ENCODE measurements at regions not wholly inside any gene's neighbourhood (a gene's known extent, or its start where the extent isn't known, plus 50 kb on each side); places are given as distances from the start of the nearest gene placed in this dataset.

GRCh38 chr1:50278961-50279360 is 144.3 kb downstream of the DMRTA2 start:
- ATAC-seq: peak; percentile 72

GRCh38 chr1:50278410-50278809 is 144.8 kb downstream of the DMRTA2 start:
- H3K4me1 ChIP-seq (ENCODE audit: insufficient read depth): peaks cover 33% of the 10 kb centered on the region
- H3K27ac ChIP-seq (ENCODE audit: low read depth): no peak overlapping the region
- H3K36me3 ChIP-seq (ENCODE audit: insufficient read depth): no peaks in the 10 kb centered on the region
- H3F3A ChIP-seq (replicated peaks; ENCODE audit: low read depth): no peaks in the 10 kb centered on the region
- Mint-ChIP-seq H3K4me1 (peaks cover 40% of the 10 kb centered on the region), H3K36me3 (ENCODE audit: low read depth) (no peaks in the 10 kb centered on the region), H3K4me3 (no peak overlapping the region), H3K27ac (no peak overlapping the region), H3K9me3 (no peaks in the 10 kb centered on the region), H3K27me3 (ENCODE audit: insufficient read depth, low read depth, poor library complexity) (peaks cover 12% of the 10 kb centered on the region)
- H4K20me1 ChIP-seq (replicated peaks; ENCODE audit: insufficient read depth): no peaks in the 10 kb centered on the region
- no peak for ATAC-seq
- no peaks in the 10 kb centered on the region for H3K79me2 ChIP-seq (replicated peaks; ENCODE audit: insufficient read depth)
- no peak for DNase-seq (ENCODE audit: low spot score)
- no peak overlapping the region for H2AFZ ChIP-seq
- no peak overlapping the region for H3K4me2 ChIP-seq
- no peaks in the 10 kb centered on the region for H3K27me3 ChIP-seq (ENCODE audit: insufficient read depth)
- H3K4me3 ChIP-seq: no peak overlapping the region
- H3K9me2 ChIP-seq (ENCODE audit: insufficient read depth): no peaks in the 10 kb centered on the region
- TF ChIP-seq CTCF (conservative IDR thresholded peaks at IDR 0.05; ENCODE audit: low read depth in 2 of 2) (no peak), EZH2phosphoT487 (IDR thresholded peaks at IDR 0.05; ENCODE audit: unreplicated experiment) (no peak), ZNF114 (CRISPR knock-in tag; IDR thresholded peaks at IDR 0.05) (no peak), ZNF331 (CRISPR knock-in tag; IDR thresholded peaks at IDR 0.05; ENCODE audit: low read depth) (no peak), REST (IDR thresholded peaks at IDR 0.05; ENCODE audit: unreplicated experiment) (no peak), ETS1 (IDR thresholded peaks at IDR 0.05) (no peak), NANOG (IDR thresholded peaks at IDR 0.05; ENCODE audit: borderline replicate concordance) (no peak), EZH2 (IDR thresholded peaks at IDR 0.05; ENCODE audit: low read depth, unreplicated experiment) (no peak)

More at GRCh38 chr1:50278961-50279360, 144.3 kb downstream of the DMRTA2 start:
- Mint-ChIP-seq H3K4me3 (no peak overlapping the region), H3K27me3 (ENCODE audit: insufficient read depth, low read depth, poor library complexity) (peaks cover 11% of the 10 kb centered on the region), H3K36me3 (ENCODE audit: low read depth) (no peaks in the 10 kb centered on the region), H3K4me1 (peaks cover 40% of the 10 kb centered on the region), H3K27ac (no peak overlapping the region), H3K9me3 (no peaks in the 10 kb centered on the region)
- no peak for TF ChIP-seq CTCF (conservative IDR thresholded peaks at IDR 0.05; ENCODE audit: low read depth in 2 of 2)
- TF ChIP-seq ZNF114 (CRISPR knock-in tag; IDR thresholded peaks at IDR 0.05): no peak
- no peak for TF ChIP-seq EZH2phosphoT487 (IDR thresholded peaks at IDR 0.05; ENCODE audit: unreplicated experiment)
- no peak for TF ChIP-seq ZNF331 (CRISPR knock-in tag; IDR thresholded peaks at IDR 0.05; ENCODE audit: low read depth)
- no peak for TF ChIP-seq ETS1 (IDR thresholded peaks at IDR 0.05)
- TF ChIP-seq EZH2 (IDR thresholded peaks at IDR 0.05; ENCODE audit: low read depth, unreplicated experiment): no peak
- no peak for TF ChIP-seq CREB1 (CRISPR knock-in tag; IDR thresholded peaks at IDR 0.05; ENCODE audit: low read depth)
- no peak for TF ChIP-seq STAT1 (IDR thresholded peaks at IDR 0.05; ENCODE audit: unreplicated experiment)
- no peaks in the 10 kb centered on the region for H3F3A ChIP-seq (replicated peaks; ENCODE audit: low read depth)
- H3K79me2 ChIP-seq (replicated peaks; ENCODE audit: insufficient read depth): no peaks in the 10 kb centered on the region
- H3K4me2 ChIP-seq: no peak overlapping the region
- no peaks in the 10 kb centered on the region for H3K36me3 ChIP-seq (ENCODE audit: insufficient read depth)
- no peak overlapping the region for H3K27ac ChIP-seq (ENCODE audit: low read depth)
- H3K27me3 ChIP-seq (ENCODE audit: insufficient read depth): no peaks in the 10 kb centered on the region
- no peak overlapping the region for H2AFZ ChIP-seq
- DNase-seq (ENCODE audit: low spot score): peak; percentile 27
- no peaks in the 10 kb centered on the region for H4K20me1 ChIP-seq (replicated peaks; ENCODE audit: insufficient read depth)
- H3K4me1 ChIP-seq (ENCODE audit: insufficient read depth): peaks cover 33% of the 10 kb centered on the region
- H3K9me2 ChIP-seq (ENCODE audit: insufficient read depth): no peaks in the 10 kb centered on the region
- H3K4me3 ChIP-seq: no peak overlapping the region

All from GM23338 (cell line).